SK-N-MC (cell line): ENCODE measurements at regions not wholly inside any gene's neighbourhood (a gene's known extent, or its start where the extent isn't known, plus 50 kb on each side); places are given as distances from the start of the nearest gene placed in this dataset.

Experiments used
- EZH2 ChIP-seq: fragments of 200-600 bp; sonication (generic); IDR thresholded peaks from one replicate; pipeline ENCODE4 v1.6.1; 2017; ENCODE audit warnings: antibody characterized with exemption
- FOXP2 ChIP-seq: optimal IDR thresholded peaks from 2 replicates; pipeline ENCODE3; 2011; ENCODE audit warnings: mild to moderate bottlenecking, moderate library complexity; ENCODE audit not compliant: insufficient read depth; ENCODE audit errors: extremely low read length, control extremely low read depth
- POLR2AphosphoS5 ChIP-seq: IDR thresholded peaks from 2 replicates; pipeline ENCODE4 v1.6.1; 2012; ENCODE audit warnings: mild to moderate bottlenecking, low read depth, low read length, borderline replicate concordance

GRCh38 chr3:181075098-181075497 is 85.6 kb upstream of the DNAJC19 start:
- TF ChIP-seq POLR2AphosphoS5 (no peak), EZH2 (no peak), FOXP2 (no peak)
